HUDEP-2 (cell line): ENCODE measurements at regions not wholly inside any gene's neighbourhood (a gene's known extent, or its start where the extent isn't known, plus 50 kb on each side); places are given as distances from the start of the nearest gene placed in this dataset.
A peak's percentile ranks its signal among the peaks of the same experiment; 100 is the strongest.
"Not testable (repeated sequence)": the region's sequence is repeated elsewhere in the genome, so short reads cannot be mapped to it uniquely, and the experiment has no call there.

ENCODE experiments used
- DNase-seq, 76 experiments: peaks; one replicate each; lab custom pipeline; 2025; ENCODE audit not compliant: unreplicated experiment in 76 of 76; lab: John Stamatoyannopoulos, UW

- no peak for DNase-seq
Observed at GRCh38 chr3:153437666-153438065, 275.6 kb downstream of the RAP2B start.

- DNase-seq, result no peak
Observed at GRCh38 chr3:153438271-153438670, 276.2 kb downstream of the RAP2B start.

DNA sequence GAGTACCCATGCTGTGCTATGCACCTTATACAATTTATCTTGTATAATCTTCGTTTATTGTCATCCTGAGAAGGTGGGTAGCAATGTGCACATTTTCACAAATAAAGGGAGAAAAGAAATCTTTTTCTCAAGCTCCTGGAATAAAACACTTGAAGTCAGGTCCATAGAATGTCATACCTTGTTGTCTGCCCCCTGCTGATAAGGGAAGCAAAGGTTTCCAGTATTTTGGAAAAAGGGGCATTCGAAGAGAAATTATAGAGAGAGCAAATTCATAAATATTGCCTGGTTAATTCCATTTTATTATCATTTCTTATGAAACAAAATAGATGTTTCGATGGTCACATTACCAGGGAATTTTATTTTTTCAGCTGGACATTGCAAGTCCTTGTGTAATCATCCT is 277.8 kb downstream of the RAP2B start:
- no peak for DNase-seq

DNA sequence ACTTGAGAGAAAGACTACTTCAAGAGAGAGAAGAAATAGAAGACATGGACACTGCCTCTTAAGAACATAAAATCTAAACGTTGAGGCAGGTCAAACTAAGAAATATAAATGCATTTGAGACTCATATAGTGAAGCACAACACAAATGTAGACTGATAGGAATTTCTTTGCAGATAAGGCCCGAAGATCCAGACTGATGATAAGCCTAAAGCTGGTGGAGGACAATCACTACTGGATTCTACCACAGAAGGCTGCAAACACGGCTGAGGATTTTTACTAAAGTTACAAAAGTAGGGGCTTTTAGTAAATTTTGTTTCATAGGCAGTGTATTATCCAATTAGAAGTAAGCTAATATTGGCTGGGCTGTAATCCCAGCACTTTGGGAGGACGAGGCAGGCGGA is 278.3 kb downstream of the RAP2B start:
- no peak for DNase-seq

DNA sequence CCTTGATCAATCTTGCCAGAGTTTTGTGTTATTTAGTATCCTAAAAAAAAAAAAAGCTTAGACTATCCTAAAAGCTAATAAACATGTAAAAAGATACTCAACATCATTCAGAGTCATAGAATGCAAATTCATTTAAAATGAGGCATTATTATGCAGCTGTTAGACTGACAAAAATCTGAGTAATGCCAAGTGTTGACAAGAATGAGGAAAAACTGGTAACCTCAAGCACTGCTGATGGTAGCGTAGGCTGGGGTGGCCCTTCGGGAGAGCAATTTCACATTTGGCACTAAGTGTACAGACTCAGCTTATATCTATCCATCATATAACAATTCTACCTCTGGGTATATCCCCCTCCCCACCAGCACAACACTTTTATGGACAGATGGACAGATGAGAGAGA is 280.4 kb downstream of the RAP2B start:
- no peak for DNase-seq

GRCh38 chr3:153442799-153443487 is 280.9 kb downstream of the RAP2B start:
- DNase-seq, result no peak

DNA sequence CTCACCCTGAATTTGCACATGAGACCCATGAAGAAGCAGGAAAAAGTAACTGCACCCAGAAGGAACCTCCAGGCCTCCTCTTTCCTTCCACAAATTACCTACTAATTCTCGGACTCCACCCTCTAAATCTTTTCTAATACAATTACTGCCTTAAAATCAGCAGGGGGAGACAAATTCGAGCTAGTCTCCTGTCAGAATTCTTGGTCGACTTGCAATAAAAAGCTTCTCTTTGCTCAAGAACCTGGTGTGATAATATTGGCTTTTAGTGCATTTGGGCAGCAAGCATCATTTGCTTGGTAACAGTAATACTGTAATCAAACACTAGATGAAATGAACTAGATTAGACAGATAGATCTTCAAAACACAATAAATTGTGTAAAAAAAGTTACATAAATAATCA is 281.9 kb downstream of the RAP2B start:
- DNase-seq, result peak in 4 of 76 experiments; percentile 1 to 8 (median 4)

- no peak for DNase-seq
Observed at GRCh38 chr3:153445817-153446216, 283.8 kb downstream of the RAP2B start.

GRCh38 chr3:153448151-153448829 is 286.3 kb downstream of the RAP2B start:
- no peak for DNase-seq

GRCh38 chr3:153456833-153457545 is 295.0 kb downstream of the RAP2B start:
- DNase-seq, result no peak

GRCh38 chr3:153458881-153459280 is 296.9 kb downstream of the RAP2B start:
- no peak for DNase-seq

- no peak for DNase-seq
Observed at GRCh38 chr3:153462545-153462944, 300.5 kb downstream of the RAP2B start.

DNA sequence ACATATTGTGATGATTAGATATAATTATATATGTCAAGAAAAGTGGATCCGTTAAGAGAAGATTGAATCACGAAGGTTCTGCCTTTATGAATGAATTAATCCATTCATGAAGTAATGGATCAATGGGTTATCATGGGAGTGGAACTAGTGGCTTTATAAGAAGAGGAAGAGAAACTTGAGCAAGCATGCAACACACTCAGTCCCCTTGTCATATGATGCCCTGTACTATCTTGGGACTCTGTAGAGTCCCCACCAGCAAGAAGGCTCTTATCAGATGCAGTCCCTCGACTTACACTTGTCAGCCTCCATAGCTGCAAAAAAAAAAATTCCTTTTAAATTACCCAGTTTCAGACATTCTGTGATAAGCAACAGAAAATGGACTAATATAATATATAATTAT is 301.9 kb downstream of the RAP2B start:
- DNase-seq, result no peak

DNA sequence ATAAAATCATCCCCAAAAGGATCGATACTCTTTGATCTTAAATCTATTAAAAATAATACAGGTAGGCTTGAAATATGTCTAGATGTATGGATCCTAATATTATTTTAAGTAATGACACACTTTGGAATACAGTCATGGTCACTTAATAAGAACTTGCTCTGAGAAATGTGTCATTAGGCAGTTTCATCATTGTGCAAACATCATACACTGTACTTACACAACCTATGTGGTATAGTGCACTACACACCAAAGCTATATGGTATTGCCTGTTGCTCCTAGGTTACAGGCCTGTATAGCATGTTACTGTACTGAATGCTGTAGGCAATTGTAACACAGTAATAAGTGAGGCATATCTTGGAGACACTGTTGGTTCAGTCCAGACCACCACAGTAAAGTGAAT is 307.1 kb downstream of the RAP2B start:
- DNase-seq, result no peak

- DNase-seq, result no peak
Observed at GRCh38 chr3:153484842-153485241, 322.8 kb downstream of the RAP2B start.

- no peak for DNase-seq
Observed at GRCh38 chr3:153495422-153495821, 333.4 kb downstream of the RAP2B start.

DNA sequence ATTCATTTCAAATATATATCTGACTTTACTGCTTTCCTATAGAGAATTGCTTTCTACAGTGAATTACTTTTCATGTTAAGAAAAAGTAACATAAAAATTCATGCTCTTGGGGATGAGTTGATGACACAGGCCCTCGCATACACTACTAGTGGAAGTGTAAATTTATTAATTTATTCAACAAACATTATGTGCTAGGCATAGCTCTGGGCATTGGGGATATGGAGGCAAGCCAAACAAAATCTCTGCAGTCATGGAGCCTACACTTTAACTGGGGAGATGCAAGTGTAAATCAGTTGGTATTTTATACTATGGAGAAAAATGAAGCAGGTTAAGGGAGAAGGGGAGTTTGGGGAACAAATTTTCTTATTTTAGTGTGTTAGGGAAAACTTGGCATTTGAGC is 340.7 kb downstream of the RAP2B start:
- no peak for DNase-seq

- no peak for DNase-seq
Observed at GRCh38 chr3:153503873-153504272, 341.8 kb downstream of the RAP2B start.

GRCh38 chr3:153506205-153506604 is 344.2 kb downstream of the RAP2B start:
- DNase-seq, result not testable (repeated sequence)

GRCh38 chr3:153506686-153507085 is 344.7 kb downstream of the RAP2B start:
- not testable (repeated sequence) for DNase-seq

DNA sequence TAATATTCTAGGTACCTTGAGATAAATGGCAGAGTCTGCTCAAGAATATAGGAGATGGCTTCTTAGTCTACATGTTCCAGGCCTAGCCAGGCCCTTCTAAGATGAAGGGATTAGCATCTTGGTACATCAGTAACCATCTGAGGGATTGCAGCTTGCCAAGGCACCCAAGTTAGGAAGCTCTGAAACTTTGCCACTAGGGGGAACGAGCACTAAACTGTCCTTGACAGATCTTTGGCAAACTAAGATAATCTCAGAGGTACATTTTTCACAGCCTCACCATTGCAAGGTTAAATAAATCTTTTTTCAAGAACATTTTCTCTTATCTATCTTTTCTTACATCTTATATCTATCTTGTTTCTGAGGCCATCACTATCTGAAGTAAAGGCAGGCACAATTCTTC is 351.2 kb downstream of the RAP2B start:
- no peak for DNase-seq

GRCh38 chr3:153528473-153528872 is 366.4 kb downstream of the RAP2B start:
- DNase-seq, result no peak
